Right lung (tissue), 2 donors: ENCODE measurements at regions not wholly inside any gene's neighbourhood (a gene's known extent, or its start where the extent isn't known, plus 50 kb on each side); places are given as distances from the start of the nearest gene placed in this dataset.

ENCODE experiments used
- DNase-seq, 2 donors: peaks; one replicate each; pipeline ENCODE4 v3.0.0-alpha.2; 2013

DNA sequence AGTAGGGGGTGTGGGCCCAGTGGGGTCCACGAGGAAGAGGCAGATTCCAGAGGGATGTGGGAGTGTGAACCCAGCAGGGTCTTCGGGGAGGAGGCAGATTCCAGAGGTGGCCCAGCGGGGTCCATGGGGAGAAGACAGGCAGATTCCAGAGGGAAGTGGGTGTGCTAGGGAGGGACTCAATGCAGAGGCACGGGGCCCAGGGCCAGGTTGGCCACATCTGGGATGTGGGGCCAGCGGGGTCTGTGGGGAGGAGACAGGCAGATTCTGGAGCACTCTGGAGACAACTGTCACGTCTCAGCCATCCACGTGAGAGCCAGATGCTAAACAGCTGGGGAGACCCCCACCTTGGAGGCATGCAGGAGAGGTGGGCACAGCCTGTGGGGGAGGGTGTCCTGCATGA, 582.6 kb downstream of the TBC1D22A start:
- no peak for DNase-seq

DNA sequence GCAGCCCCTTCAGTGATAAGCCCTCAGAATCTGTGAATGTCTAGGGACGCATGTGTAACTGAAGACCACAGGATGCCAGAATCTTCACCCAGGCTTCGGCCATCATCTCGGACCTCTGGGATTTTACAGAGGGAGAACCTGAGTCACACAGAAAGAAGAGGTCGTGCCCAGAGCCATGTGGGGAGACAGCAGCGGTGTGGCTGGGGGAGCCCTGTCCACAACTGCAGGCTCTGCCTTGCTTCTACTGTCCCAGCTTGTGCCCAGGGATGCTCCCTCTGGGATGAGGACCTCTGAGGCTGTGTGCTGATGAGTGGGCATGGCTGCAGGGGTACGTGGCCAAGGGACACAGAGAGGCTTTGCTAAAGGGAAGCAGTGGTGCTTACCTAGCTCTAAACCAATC, 582.0 kb downstream of the TBC1D22A start:
- no peak for DNase-seq

DNA sequence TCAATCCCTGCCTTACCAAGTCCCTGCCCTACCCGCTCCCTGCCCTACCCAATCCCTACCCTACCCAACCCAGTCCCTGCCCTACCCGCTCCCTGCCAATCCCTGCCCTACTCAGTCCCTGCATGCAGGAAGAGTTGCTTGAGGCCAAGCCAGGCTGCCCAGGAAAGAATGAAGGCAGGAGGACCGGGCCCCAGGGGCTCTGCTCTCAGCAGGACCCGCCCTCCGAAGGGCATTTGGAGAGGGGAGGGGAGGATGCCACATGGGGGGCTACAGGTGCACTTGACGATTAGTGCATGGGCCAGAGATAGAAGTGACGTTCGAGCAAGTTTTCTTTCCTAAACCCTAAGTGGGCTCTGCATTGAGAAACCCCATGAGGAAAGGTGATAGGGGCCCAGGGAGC, 581.2 kb downstream of the TBC1D22A start:
- DNase-seq = no peak

DNA sequence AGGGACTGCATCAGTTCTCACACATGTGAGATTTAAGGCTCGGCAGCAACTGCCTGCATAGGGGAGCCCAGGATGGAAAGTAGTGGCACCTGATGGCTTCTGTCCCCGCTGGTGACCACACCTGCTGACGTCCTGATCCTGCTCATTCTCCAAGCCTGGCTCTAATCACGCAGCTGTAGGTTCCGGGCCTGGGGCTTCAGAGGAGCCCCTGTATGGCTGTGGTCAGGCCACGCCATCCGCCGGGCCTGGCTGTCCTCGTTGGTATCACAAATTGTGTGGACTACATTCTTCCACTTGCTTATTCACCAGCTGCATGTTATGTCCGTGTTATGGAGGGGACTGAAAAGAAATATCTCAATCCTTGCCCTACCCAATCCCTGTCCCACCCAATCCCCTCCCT, 580.0 kb downstream of the TBC1D22A start:
- DNase-seq = no peak

DNA sequence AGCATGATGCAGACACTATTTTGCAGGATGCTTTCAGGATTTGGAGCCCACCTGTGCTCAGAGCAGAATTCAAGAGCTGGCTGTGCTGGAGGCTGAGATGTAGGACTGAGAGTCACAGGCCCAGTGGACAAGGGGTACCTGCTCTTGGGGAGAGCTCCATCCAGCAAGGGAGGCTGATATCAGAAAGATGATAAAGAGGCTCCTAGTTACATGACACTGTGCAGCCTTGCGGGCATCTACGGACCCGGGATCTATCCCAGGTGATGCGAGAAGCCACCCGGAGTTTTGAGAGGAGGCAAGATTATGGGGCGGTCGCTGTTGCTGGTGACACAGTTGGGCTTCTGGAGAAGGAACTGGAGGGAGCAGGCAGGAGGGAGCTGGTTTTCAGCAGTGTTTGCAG, 579.0 kb downstream of the TBC1D22A start:
- no peak for DNase-seq

DNA sequence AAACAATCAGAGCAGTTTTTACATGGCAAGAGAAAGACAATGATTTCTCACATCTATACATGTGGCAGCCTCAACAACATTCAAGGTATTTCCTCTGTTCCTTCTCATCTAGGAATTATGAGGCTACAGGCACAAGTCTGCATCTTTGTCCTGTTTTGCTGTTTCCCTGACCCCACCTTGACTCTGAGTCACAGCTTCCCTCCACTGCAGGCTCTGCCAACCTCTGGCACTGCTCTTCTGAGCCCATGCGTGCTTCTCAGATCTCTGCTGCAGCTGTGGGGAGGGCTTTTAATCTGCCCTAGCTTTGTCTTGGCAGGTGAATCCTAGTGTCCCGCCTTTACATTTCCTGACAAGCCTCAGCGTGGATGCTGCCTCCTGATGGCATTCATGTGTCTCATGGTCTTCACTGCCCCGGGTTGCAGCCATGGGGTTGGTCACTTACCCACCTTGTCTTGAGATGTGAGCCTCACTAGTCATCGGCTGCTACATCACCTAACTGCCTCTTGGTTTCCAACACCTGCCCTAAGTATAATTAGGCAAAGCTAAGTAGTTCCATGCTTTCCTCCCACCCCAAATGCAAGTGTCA, 578.5 kb downstream of the TBC1D22A start:
- no peak for DNase-seq

DNA sequence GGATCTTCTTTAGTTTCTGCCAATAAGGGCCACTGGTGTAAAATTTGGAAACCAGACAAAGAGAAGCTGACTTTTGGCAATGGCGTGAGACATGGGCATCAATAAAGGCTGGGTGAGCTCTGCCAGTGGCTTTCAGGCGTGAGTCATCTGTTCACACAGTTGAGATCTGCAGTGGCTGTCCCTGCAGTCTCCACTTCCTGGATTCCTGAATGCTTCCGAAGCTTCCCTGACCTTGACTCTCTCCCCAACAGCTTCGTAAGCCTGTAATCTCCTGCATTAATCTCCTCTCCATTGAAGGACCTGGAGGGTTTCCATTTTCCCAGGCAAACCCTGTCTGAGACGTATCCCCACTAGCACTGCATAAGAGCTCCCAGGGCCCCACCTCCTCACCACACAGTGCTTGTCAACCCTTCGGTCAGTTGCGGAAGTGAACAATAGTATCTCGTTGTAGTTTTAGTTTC, 574.7 kb downstream of the TBC1D22A start:
- peak; percentile 11 to 15 for DNase-seq

DNA sequence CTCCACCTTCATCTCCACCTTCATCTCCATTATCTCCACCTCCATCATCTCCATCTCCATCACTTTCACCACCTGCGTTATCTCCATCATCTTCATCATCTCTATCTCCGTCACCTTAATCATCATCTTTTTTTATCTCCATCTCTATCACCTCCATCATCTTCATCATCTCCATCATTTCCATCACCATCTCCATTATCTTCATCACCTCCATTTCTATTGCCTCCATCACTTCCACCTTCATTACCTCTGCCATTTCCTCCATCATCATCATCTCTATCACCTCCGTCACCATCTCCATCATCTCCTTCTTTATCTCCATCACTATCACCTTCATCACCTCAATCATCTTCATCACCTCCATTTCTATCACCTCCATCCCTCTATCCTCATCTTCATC, 573.5 kb downstream of the TBC1D22A start:
- DNase-seq = no peak

DNA sequence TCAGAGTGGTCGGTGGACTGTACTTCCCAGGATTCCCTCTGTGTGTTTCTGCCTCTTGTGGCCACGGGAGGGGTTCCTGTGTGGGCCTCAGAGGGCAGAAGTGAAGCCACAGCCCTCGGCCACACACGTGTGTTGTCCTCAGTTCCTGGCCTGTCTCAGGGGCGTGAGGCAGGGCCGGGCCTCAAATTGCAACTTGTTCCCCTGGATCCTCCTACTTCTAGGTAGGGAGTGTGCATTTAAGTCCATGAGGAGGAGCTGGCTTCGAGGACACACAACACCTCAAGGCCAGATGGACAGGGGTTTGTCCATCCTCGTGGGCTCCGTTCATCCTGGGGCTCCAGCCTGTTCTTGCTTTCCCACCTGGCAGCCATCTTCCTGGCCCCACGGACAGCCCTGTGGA, 573.0 kb downstream of the TBC1D22A start:
- DNase-seq = no peak

DNA sequence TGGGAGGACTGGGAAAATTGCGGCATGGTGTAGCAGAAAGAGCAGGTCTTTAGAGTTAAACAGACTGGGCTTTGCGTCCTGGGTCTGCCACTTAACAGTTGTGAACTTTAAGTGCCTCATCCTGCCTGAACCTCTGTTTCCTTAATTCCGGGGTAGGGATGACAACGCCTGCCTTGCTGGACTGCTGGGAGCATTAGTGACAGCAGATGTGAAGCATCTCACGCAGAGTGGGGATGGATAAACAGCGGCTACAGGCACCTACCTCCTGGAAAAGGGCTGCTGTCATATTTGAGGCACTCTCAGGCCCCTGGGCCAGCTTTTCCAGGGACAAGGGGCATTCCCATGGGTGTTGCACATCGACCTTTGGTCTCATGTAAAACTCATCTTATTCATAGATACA, 572.2 kb downstream of the TBC1D22A start:
- DNase-seq = no peak

DNA sequence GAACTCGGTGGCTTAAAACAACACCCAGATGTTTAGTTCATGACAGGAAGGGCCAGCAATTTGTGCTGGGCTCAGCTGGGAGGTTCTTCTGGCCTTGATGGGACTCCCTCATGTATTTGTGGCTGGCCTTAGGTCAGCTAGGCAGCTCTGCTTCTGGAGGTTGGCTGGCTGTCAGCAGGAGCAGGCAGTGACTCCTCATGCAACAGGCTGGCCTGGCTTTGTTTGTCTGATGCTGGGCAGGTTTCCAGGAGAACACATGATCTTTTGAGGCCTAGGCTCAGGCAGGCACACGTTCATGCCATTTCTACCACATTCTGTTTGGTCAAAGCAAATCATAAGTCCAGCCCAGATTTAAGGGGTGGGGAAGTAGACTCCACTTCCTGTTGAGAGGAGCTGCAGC, 571.2 kb downstream of the TBC1D22A start:
- DNase-seq = peak; percentile 12 to 32

DNA sequence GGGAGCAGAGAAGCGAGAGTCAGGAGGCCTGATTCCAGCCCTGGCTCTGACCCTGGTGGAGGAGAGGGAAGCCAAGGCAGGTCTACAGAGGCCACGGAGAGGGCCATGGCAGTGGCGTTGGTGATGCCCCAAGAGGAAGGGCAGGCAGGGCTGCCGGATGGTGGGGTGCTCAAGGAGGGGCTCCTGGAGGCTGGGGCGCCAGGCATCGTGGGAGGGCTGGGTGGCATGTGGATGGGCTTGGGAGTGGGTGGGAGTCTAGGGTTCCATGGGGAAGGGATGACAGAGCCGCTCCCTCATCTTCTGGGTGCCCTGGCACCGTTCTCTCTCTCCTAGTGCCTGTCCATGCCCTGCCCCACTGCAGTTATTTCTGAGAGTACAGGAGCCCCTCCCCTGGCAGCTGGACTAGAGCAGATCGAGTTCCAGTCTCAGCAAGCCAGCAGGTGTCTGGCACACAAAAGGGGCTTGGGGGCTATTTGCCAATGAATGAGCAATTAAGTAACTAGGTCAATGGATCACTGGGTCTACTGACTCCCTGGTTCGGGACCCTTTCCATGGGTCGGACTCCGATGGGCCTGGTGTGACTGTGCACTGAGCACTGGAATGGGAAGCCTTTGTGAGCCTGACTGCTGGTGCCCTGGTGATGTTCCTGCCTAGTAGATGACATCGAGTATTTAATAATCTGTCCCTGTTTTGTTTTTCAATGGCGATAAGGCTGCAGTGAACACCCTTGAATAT, 570.0 kb downstream of the TBC1D22A start:
- DNase-seq = no peak

DNA sequence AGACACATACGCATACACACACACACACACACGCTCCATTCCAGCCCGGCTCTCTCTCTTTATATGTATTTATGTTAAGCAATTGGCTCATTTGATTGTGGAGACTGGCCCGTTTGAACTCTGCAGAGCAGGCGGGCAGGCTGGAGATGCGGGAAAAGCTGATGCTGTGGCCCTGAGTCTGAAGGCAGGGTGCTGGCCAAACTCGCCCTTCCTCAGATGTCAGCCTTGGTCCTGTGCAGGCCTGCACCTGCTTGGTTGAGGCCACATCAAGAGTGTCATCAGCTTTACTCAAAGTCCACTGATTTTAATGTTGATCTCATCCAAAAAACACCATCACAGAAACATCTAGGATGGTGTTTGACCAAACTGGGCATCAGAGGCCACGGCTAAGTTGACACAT, 569.3 kb downstream of the TBC1D22A start:
- no peak for DNase-seq

DNA sequence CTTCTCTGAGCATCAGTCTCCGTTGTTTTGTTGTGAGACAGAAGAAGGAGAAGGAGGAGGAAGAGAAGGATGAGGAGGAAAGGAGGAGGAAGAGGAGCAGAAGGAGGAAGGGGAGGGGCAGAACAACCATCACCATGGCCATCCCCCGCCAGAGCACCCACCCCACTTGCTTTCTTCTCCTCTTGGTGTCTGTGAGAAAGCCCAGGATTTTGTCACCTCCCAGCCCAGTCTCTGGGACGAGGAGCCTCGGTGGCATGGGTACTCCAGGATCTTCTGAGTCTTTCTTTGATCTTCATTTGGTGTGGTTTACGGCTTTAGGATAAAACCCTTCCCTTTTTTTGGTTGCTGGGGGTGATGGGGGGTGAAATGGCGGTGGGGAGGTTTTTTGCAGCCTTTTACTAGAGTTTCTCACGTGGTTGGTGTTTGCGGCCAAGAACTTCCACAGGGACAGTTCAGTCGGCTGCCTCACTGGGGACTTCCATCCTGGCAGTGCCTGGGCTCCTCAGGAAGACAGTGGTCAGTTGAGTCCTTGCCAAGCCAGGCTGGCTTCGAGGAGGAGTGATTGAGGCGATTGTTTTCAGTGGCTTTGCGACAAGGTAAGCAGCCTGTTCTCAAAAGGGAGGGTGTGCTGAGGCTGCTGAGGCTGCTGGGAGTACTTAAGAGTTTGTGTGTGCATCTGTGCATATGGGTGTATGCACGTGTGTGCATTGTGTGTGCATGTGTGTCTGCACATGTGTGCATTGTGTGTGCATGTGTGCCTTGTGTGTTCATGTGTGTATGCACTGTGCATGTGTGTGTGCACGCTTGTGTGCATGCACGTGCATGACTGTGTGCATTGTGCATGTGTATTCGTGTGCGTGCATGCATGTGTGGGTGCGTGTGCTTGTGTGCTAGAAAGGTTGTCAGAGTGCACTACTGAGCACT, 567.5 kb downstream of the TBC1D22A start:
- no peak for DNase-seq

DNA sequence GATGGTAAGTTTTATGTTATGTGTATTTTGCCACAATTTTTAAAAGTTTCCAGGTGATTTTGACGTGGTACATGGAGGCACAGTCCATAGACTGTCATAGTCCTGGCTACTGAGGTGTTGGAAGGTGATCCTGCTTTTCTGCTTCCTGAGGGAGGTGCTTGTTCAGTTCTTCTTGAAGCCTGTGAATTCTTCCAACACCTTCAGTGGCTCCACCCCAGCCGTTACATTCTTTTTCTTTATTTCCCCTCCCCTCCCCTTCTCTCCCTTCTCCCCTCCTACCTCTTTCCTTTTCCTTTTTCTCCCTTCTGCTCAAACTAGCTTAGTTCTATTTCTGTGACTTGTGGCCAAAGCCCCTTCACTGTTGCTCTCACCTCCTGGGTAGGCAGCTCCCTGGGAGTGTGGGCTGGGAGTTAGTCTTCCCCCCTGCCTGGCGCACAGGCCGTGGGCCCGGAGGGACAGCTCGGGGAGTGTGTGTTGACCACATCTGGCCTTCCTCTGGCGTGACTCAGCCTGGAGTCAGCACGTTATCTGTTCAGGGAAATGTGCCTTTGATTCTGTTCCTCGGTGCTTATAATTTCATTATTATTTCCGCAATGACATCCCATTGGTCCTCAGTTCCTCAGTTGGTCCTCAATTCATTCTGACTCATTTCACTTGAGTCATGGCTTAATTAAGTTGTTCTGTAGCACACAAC, 566.2 kb downstream of the TBC1D22A start:
- no peak for DNase-seq

DNA sequence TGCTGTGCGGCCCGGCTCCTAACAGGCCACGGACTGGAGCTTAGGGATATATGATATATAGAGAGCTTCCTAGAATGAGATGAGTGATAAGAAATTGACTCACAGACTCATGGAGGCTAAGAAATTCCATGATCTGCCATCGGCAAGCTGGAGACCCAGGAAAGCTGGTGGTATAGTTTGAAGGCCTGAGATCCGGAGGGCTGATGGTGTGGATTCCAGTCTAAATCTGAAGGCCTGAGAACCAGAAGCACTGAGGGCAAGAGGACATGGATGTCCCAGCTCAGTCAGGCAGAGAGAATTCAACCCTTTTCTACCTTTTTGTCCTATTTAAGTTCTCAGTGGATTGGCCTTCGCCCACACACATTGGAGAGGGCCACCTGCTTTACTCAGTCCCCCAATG, 564.8 kb downstream of the TBC1D22A start:
- no peak for DNase-seq

DNA sequence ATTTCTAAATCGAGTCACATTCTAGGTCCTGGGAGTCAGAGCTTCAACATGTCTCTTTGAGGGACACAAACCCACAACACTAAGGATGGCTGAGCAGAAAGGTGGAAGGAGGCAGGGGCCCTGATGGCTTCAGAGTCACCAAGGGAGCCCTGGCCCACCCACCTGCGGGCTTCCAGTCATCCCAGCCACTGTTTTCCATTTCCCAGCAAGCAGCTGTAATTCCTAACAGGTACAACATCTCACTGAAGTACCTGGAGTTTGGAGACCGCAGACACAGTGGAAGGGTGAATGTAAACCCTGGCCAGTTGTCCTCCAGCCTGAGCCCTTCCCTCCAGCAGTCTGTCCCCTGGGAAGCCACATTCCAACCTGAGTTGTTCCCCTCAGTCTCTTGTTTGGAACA, 562.8 kb downstream of the TBC1D22A start:
- no peak for DNase-seq

DNA sequence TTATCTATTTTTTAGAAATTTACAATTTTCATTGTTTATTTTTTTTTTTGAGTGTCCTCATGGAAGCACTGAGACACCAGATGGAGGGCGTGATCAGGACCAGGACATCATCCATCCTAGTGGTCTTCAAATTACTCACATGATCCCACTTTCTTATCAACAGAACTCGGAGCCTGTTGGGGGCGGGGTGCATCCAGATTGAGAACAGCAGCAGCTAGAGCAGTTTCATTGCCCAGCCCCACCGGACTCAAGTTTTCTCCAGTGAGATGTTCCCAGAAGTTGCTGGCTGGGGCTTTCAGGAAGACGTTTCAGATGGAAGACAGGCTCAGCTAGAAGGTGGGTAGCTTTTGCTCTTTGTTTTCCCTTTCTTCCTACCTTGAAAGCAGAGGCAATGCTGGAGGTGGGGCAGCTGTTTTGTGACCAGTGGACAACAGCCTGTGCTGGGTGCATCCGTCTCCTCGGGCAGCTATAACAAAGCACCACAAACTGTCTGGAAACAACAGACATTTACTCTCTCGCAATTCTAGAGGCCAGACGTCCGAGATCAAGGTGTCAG, 562.1 kb downstream of the TBC1D22A start:
- DNase-seq = no peak

DNA sequence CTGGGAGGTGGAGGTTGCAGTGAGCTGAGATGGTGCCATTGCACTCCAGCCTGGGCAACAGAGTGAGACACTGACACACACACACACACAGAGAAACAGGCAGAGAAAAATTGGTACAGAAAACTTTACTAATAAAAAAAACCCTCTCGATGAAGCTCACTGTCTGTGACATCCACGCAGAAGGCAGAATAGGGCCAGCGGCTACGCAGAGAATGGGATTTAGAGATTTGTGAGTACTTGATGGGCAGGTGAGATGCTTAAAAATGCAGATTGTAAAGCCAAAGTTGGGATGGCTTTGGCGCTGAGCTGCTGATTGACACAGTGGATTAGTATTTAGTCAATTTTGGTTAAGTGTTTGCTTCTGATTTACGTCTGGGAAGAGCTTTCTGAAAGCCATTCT, 561.1 kb downstream of the TBC1D22A start:
- no peak for DNase-seq

DNA sequence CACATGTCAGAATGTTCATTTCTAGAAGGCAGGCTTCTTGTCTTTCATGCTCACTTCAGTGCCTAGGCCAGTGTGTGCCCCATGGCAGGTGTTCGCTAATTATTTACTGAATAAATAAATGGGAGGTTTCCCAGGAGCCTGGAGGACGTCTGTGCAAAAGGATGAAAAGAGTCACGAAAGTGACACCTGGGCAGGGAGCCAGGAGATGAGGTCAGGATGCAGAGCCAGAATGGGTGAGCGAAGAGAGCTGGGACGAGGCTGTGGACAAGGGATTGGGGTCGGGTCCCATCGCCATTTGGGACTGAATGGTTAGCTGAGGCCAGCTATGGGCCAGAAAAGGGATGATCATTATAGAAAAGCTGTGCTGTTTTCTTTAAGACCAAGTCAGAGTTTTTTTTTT, 560.4 kb downstream of the TBC1D22A start:
- DNase-seq = no peak

DNA sequence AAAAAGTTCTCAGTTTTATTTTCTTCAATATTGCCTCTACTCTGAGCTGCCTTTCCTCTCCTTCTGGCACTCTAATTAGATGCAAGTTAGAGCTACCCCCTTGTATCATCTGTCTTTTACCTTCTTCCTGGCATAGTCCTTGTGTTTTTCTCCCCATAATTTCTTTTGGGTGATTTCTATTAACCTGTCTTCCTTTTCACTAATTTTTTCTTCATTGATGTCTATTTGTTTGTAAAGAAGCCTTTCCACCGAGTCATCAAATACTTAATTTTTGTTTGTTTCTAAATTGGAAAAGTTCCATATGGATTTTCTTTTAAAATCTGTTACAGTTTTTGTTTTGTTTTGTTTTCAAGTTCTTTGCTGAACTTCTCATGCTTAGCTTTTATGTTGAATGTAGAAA, 558.1 kb downstream of the TBC1D22A start:
- DNase-seq = no peak
